HG02852 (cell line): ENCODE measurements at regions not wholly inside any gene's neighbourhood (a gene's known extent, or its start where the extent isn't known, plus 50 kb on each side); places are given as distances from the start of the nearest gene placed in this dataset.
"Not testable (repeated sequence)": the region's sequence is repeated elsewhere in the genome, so short reads cannot be mapped to it uniquely, and the experiment has no call there.

Source experiments
- ATAC-seq: cut with Tn5 transposase; IDR thresholded peaks from one replicate; pipeline ENCODE4 v1.9.1; 2021; ENCODE audit warnings: mild to moderate bottlenecking, moderate library complexity; ENCODE audit not compliant: unreplicated experiment

GRCh38 chr5:126125407-126125806 lies 297.8 kb upstream of the GRAMD2B start:
- ATAC-seq, result no peak

- ATAC-seq, result no peak
Observed at GRCh38 chr5:126126574-126126973, 296.6 kb upstream of the GRAMD2B start.

- ATAC-seq, result not testable (repeated sequence)
Observed at GRCh38 chr5:126127371-126127770, 295.8 kb upstream of the GRAMD2B start.

GRCh38 chr5:126129431-126129830 lies 293.8 kb upstream of the GRAMD2B start:
- ATAC-seq, result no peak

- ATAC-seq, result no peak
Observed at GRCh38 chr5:126133424-126133823, 289.8 kb upstream of the GRAMD2B start.

- no peak for ATAC-seq
Observed at GRCh38 chr5:126137891-126138280, 285.3 kb upstream of the GRAMD2B start.

GRCh38 chr5:126138281-126138931 lies 284.8 kb upstream of the GRAMD2B start:
- ATAC-seq, result no peak

- no peak for ATAC-seq
Observed at GRCh38 chr5:126139086-126139485, 284.1 kb upstream of the GRAMD2B start.

GRCh38 chr5:126139773-126140172 lies 283.4 kb upstream of the GRAMD2B start:
- ATAC-seq, result no peak

- no peak for ATAC-seq
Observed at GRCh38 chr5:126143622-126144021, 279.6 kb upstream of the GRAMD2B start.

- not testable (repeated sequence) for ATAC-seq
Observed at GRCh38 chr5:126150319-126150718, 272.9 kb upstream of the GRAMD2B start.

- not testable (repeated sequence) for ATAC-seq
Observed at GRCh38 chr5:126155298-126155697, 267.9 kb upstream of the GRAMD2B start.

GRCh38 chr5:126166368-126166767 lies 256.8 kb upstream of the GRAMD2B start:
- no peak for ATAC-seq

GRCh38 chr5:126168785-126169184 lies 254.4 kb upstream of the GRAMD2B start:
- no peak for ATAC-seq

GRCh38 chr5:126171916-126172315 lies 251.3 kb upstream of the GRAMD2B start:
- no peak for ATAC-seq

- ATAC-seq, result no peak
Observed at GRCh38 chr5:126172812-126173211, 250.4 kb upstream of the GRAMD2B start.

GRCh38 chr5:126178521-126178920 lies 244.7 kb upstream of the GRAMD2B start:
- ATAC-seq, result no peak

GRCh38 chr5:126182971-126183695 lies 240.1 kb upstream of the GRAMD2B start:
- ATAC-seq, result no peak

- ATAC-seq, result no peak
Observed at GRCh38 chr5:126184474-126184873, 238.7 kb upstream of the GRAMD2B start.

GRCh38 chr5:126186210-126186609 lies 237.0 kb upstream of the GRAMD2B start:
- no peak for ATAC-seq

- no peak for ATAC-seq
Observed at GRCh38 chr5:126188804-126189203, 234.4 kb upstream of the GRAMD2B start.

- no peak for ATAC-seq
Observed at GRCh38 chr5:126189231-126189630, 234.0 kb upstream of the GRAMD2B start.

GRCh38 chr5:126189862-126190261 lies 233.3 kb upstream of the GRAMD2B start:
- no peak for ATAC-seq
